GM18907 (cell line): ENCODE measurements at regions not wholly inside any gene's neighbourhood (a gene's known extent, or its start where the extent isn't known, plus 50 kb on each side); places are given as distances from the start of the nearest gene placed in this dataset.
"Not testable (repeated sequence)": the region's sequence is repeated elsewhere in the genome, so short reads cannot be mapped to it uniquely, and the experiment has no call there.

Experiments
- ATAC-seq: cut with Tn5 transposase; IDR thresholded peaks from one replicate; pipeline ENCODE4 v1.9.1; 2021; ENCODE audit warnings: mild to moderate bottlenecking, moderate library complexity; ENCODE audit not compliant: unreplicated experiment

GRCh38 chr1:10867138-10867721 lies 70.8 kb upstream of the CASZ1 start:
- ATAC-seq = no peak

GRCh38 chr1:10867914-10868598 lies 71.6 kb upstream of the CASZ1 start:
- ATAC-seq = no peak

- no peak for ATAC-seq
Measured at GRCh38 chr1:10868599-10868965, 72.1 kb upstream of the CASZ1 start.

- ATAC-seq = no peak
Measured at GRCh38 chr1:10869933-10870332, 73.5 kb upstream of the CASZ1 start.

GRCh38 chr1:10870493-10871096 lies 74.1 kb upstream of the CASZ1 start:
- no peak for ATAC-seq

- ATAC-seq = no peak
Measured at GRCh38 chr1:10873189-10873588, 76.7 kb upstream of the CASZ1 start.

- no peak for ATAC-seq
Measured at GRCh38 chr1:10874351-10874750, 77.9 kb upstream of the CASZ1 start.

- ATAC-seq = no peak
Measured at GRCh38 chr1:10877894-10878293, 81.4 kb upstream of the CASZ1 start.

- no peak for ATAC-seq
Measured at GRCh38 chr1:10878469-10878868, 82.0 kb upstream of the CASZ1 start.

- ATAC-seq = no peak
Measured at GRCh38 chr1:10880063-10880462, 83.6 kb upstream of the CASZ1 start.

- no peak for ATAC-seq
Measured at GRCh38 chr1:10881046-10881445, 84.6 kb upstream of the CASZ1 start.

GRCh38 chr1:10882069-10882468 lies 85.6 kb upstream of the CASZ1 start:
- ATAC-seq = no peak

GRCh38 chr1:10887032-10887431 lies 90.6 kb upstream of the CASZ1 start:
- ATAC-seq = not testable (repeated sequence)

GRCh38 chr1:10888291-10888690 lies 91.8 kb upstream of the CASZ1 start:
- ATAC-seq = no peak

GRCh38 chr1:10888791-10889649 lies 92.6 kb upstream of the CASZ1 start:
- ATAC-seq = no peak

- ATAC-seq = no peak
Measured at GRCh38 chr1:10889650-10890353, 93.4 kb upstream of the CASZ1 start.

GRCh38 chr1:10890491-10891071 lies 94.1 kb upstream of the CASZ1 start:
- no peak for ATAC-seq

- no peak for ATAC-seq
Measured at GRCh38 chr1:10891091-10891490, 94.6 kb upstream of the CASZ1 start.

GRCh38 chr1:10892138-10893065 lies 96.0 kb upstream of the CASZ1 start:
- no peak for ATAC-seq

- ATAC-seq = no peak
Measured at GRCh38 chr1:10895621-10896020, 99.2 kb upstream of the CASZ1 start.
